GM18508 (cell line): ENCODE measurements at regions not wholly inside any gene's neighbourhood (a gene's known extent, or its start where the extent isn't known, plus 50 kb on each side); places are given as distances from the start of the nearest gene placed in this dataset.
"Not testable (repeated sequence)": the region's sequence is repeated elsewhere in the genome, so short reads cannot be mapped to it uniquely, and the experiment has no call there.

ENCODE experiments used
- ATAC-seq: cut with Tn5 transposase; IDR thresholded peaks from one replicate; pipeline ENCODE4 v1.9.1; 2021; ENCODE audit warnings: moderate number of reproducible peaks; ENCODE audit not compliant: insufficient read depth, unreplicated experiment

GRCh38 chr4:118410138-118410537, 57.3 kb upstream of the PRSS12 start:
- no peak for ATAC-seq

- ATAC-seq, result no peak
Measured at GRCh38 chr4:118417325-118417724, 64.5 kb upstream of the PRSS12 start.

GRCh38 chr4:118417800-118418199, 65.0 kb upstream of the PRSS12 start:
- ATAC-seq, result not testable (repeated sequence)

- ATAC-seq, result not testable (repeated sequence)
Measured at GRCh38 chr4:118418396-118418795, 65.6 kb upstream of the PRSS12 start.

GRCh38 chr4:118419626-118420025, 66.8 kb upstream of the PRSS12 start:
- ATAC-seq, result not testable (repeated sequence)

GRCh38 chr4:118424062-118424461, 71.3 kb upstream of the PRSS12 start:
- not testable (repeated sequence) for ATAC-seq

- ATAC-seq, result not testable (repeated sequence)
Measured at GRCh38 chr4:118428881-118429280, 76.1 kb upstream of the PRSS12 start.

- not testable (repeated sequence) for ATAC-seq
Measured at GRCh38 chr4:118432359-118432758, 79.6 kb upstream of the PRSS12 start.

- ATAC-seq, result not testable (repeated sequence)
Measured at GRCh38 chr4:118433612-118434375, 81.0 kb upstream of the PRSS12 start.

GRCh38 chr4:118435415-118435814, 82.6 kb upstream of the PRSS12 start:
- not testable (repeated sequence) for ATAC-seq

GRCh38 chr4:118442115-118442837, 89.5 kb upstream of the PRSS12 start:
- not testable (repeated sequence) for ATAC-seq

- ATAC-seq, result not testable (repeated sequence)
Measured at GRCh38 chr4:118447397-118447796, 94.6 kb upstream of the PRSS12 start.

GRCh38 chr4:118454857-118455256, 102.1 kb upstream of the PRSS12 start:
- ATAC-seq, result not testable (repeated sequence)

GRCh38 chr4:118461435-118461834, 108.6 kb upstream of the PRSS12 start:
- ATAC-seq, result not testable (repeated sequence)

GRCh38 chr4:118465831-118466230, 113.0 kb upstream of the PRSS12 start:
- ATAC-seq, result not testable (repeated sequence)

GRCh38 chr4:118474001-118474626, 121.3 kb upstream of the PRSS12 start:
- not testable (repeated sequence) for ATAC-seq

- ATAC-seq, result not testable (repeated sequence)
Measured at GRCh38 chr4:118474771-118475170, 122.0 kb upstream of the PRSS12 start.

GRCh38 chr4:118475901-118476300, 123.1 kb upstream of the PRSS12 start:
- ATAC-seq, result not testable (repeated sequence)

- not testable (repeated sequence) for ATAC-seq
Measured at GRCh38 chr4:118477826-118478225, 125.0 kb upstream of the PRSS12 start.

- ATAC-seq, result not testable (repeated sequence)
Measured at GRCh38 chr4:118485801-118486314, 133.1 kb upstream of the PRSS12 start.

- ATAC-seq, result not testable (repeated sequence)
Measured at GRCh38 chr4:118492963-118493362, 140.2 kb upstream of the PRSS12 start.
